Parathyroid adenoma (tissue), 2 donors: ENCODE measurements at regions not wholly inside any gene's neighbourhood (a gene's known extent, or its start where the extent isn't known, plus 50 kb on each side); places are given as distances from the start of the nearest gene placed in this dataset.

ENCODE experiments used
- H2AFZ ChIP-seq: fragments of 300-600 bp; sonication (generic); one replicate; pipeline ENCODE4 v1.7.0; 2017; ENCODE audit warnings: antibody characterized with exemption, mild to moderate bottlenecking
- H3K27ac ChIP-seq: fragments of 300-600 bp; sonication (generic); one replicate; pipeline ENCODE4 v1.7.0; 2017
- H3K27me3 ChIP-seq: fragments of 300-600 bp; sonication (generic); one replicate; pipeline ENCODE4 v1.7.0; 2017; ENCODE audit warnings: low read length; ENCODE audit not compliant: control insufficient read depth, insufficient read depth
- H3K36me3 ChIP-seq: fragments of 300-600 bp; sonication (generic); one replicate; pipeline ENCODE4 v1.7.0; 2017; ENCODE audit warnings: low read length; ENCODE audit not compliant: control insufficient read depth, insufficient read depth
- H3K4me1 ChIP-seq: fragments of 300-600 bp; sonication (generic); one replicate; pipeline ENCODE4 v1.7.0; 2017; ENCODE audit warnings: control low read depth
- H3K4me2 ChIP-seq: fragments of 300-600 bp; sonication (generic); one replicate; pipeline ENCODE4 v1.7.0; 2017; ENCODE audit warnings: low read length
- H3K4me3 ChIP-seq: fragments of 300-600 bp; sonication (generic); one replicate; pipeline ENCODE4 v1.7.0; 2017; ENCODE audit warnings: low read depth, low read length
- H3K79me2 ChIP-seq: fragments of 300-600 bp; sonication (generic); one replicate; pipeline ENCODE4 v1.7.0; 2017; ENCODE audit warnings: control low read depth
- H3K9ac ChIP-seq: fragments of 300-600 bp; sonication (generic); one replicate; pipeline ENCODE4 v1.7.0; 2017; ENCODE audit warnings: mild to moderate bottlenecking
- H3K9me3 ChIP-seq: fragments of 300-600 bp; sonication (generic); one replicate; pipeline ENCODE4 v1.7.0; 2017; ENCODE audit warnings: low read length; ENCODE audit not compliant: control insufficient read depth
- CTCF ChIP-seq: fragments of 300-600 bp; sonication (generic); IDR thresholded peaks from one replicate; pipeline ENCODE4 v1.7.0; 2017; ENCODE audit warnings: antibody characterized with exemption, mild to moderate bottlenecking
- donor health status: primary hyperparathyroidism.

GRCh38 chr2:67760995-67761394, 301.8 kb downstream of the C1D start:
- Histone ChIP-seq H3K36me3 (no peaks in the 10 kb centered on the region), H3K4me2 (no peak overlapping the region), H3K9me3 (no peaks in the 10 kb centered on the region), H3K79me2 (no peaks in the 10 kb centered on the region), H3K27me3 (no peaks in the 10 kb centered on the region), H2AFZ (no peak overlapping the region), H3K4me1 (no peaks in the 10 kb centered on the region), H3K27ac (no peak overlapping the region), H3K9ac (no peak overlapping the region), H3K4me3 (no peak overlapping the region)
- no peak for TF ChIP-seq CTCF

DNA sequence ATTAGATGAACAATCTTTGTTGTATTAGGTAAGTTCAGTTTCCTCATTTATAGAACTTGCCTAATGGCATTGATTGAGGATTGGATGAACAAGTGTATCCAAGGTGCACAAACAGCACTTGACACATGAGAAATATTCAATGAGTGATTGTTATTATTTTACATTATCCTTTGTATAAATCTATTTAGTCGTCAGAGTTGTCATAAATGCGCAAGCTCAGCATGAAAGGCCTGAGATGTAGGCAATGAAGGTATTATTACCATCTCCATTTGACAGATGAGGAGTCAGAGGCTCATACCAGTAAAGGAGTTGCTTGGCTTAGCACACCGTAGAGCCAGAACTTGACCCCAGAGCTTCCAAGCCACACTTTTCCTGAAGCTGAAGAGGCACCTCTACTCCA, 291.4 kb downstream of the C1D start:
- Histone ChIP-seq H3K4me3 (no peak overlapping the region), H3K9me3 (no peaks in the 10 kb centered on the region), H3K4me1 (peaks cover 2% of the 10 kb centered on the region), H2AFZ (no peak overlapping the region), H3K4me2 (no peak overlapping the region), H3K79me2 (no peaks in the 10 kb centered on the region), H3K27ac (no peak overlapping the region), H3K36me3 (no peaks in the 10 kb centered on the region), H3K27me3 (no peaks in the 10 kb centered on the region), H3K9ac (no peak overlapping the region)
- no peak for TF ChIP-seq CTCF

DNA sequence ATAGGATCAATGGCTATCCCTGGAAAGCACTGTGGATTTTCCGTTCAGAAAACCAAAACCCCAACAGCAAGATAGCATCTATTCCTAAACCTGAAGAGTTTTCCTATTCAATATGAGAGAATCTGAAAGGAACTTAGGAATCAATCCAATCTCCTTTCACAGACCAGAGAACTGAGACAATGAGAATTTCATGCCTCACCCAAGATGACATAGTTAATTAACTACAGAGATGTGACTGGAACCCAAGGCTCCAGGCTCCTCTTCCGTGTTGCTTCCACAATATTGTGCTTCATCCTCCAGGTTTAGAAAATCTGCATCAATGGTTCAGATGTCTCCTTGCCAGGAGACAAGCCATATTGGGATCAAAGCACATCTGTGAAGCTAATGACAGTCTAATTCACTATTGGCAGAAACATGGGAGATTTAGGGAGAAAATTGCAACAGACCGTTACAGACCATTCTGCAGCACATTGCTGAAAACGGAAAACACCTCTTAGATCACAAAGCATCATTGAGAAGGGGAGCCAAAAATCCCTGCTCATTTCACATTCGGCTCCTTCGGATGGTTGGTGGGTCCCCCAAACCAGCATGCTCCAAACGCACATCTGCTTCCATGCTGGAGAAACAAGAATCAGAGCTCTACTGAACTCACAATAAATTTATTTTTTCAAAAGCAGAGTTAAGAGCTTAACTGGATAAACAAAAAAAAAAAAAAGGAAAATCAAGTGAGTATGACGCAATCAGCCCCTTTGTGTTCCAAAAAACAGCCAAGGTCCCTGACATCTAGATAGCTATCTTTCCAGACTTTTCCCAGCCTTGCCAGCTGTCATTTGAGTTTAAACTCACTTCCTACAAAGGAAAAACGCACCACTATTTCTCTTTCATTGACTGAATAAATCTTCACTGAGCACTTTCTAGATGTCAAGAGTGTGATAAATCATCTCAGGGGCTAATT, 290.3 kb downstream of the C1D start:
- Histone ChIP-seq H3K36me3 (no peaks in the 10 kb centered on the region), H2AFZ (no peak overlapping the region), H3K27ac (no peak overlapping the region), H3K79me2 (no peaks in the 10 kb centered on the region), H3K27me3 (no peaks in the 10 kb centered on the region), H3K9me3 (no peaks in the 10 kb centered on the region), H3K4me1 (peaks cover 2% of the 10 kb centered on the region), H3K9ac (no peak overlapping the region), H3K4me2 (no peak overlapping the region), H3K4me3 (no peak overlapping the region)
- no peak for TF ChIP-seq CTCF

DNA sequence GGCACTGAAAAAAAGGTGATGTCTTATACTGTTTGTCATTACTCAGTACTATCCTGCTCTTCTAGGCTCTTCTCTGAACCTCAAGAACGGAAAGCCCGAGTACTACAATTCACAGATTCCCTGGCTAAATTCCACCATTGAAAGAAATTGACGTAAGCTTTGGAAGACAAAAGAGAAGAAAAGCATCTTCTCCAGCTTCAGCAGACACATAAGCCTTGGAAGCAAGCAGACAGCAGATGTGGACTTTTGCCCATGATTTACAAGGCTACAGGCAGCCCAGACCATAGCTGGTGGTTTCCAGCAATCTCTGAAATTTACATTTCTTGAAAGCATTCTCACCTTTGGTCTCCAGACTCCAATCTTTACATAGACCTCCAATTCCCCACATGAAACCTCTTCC, 289.0 kb downstream of the C1D start:
- no peak overlapping the region for H3K4me3 ChIP-seq
- H3K79me2 ChIP-seq = no peaks in the 10 kb centered on the region
- TF ChIP-seq CTCF = no peak
- H3K27ac ChIP-seq = no peak overlapping the region
- no peak overlapping the region for H3K4me2 ChIP-seq
- H3K9ac ChIP-seq = no peak overlapping the region
- H2AFZ ChIP-seq = no peak overlapping the region
- H3K36me3 ChIP-seq = no peaks in the 10 kb centered on the region
- H3K27me3 ChIP-seq = no peaks in the 10 kb centered on the region
- no peaks in the 10 kb centered on the region for H3K9me3 ChIP-seq
- H3K4me1 ChIP-seq = peaks cover 2% of the 10 kb centered on the region

- Histone ChIP-seq H3K9ac (no peak overlapping the region), H3K9me3 (no peaks in the 10 kb centered on the region), H3K4me2 (no peak overlapping the region), H3K4me3 (no peak overlapping the region), H3K36me3 (no peaks in the 10 kb centered on the region), H2AFZ (no peak overlapping the region), H3K27ac (no peak overlapping the region), H3K27me3 (no peaks in the 10 kb centered on the region), H3K4me1 (peaks cover 2% of the 10 kb centered on the region), H3K79me2 (no peaks in the 10 kb centered on the region)
- TF ChIP-seq CTCF = no peak
These were observed 286.5 kb downstream of the C1D start for GRCh38 chr2:67776276-67776675.
